WTC11 (cell line): ENCODE measurements at regions not wholly inside any gene's neighbourhood (a gene's known extent, or its start where the extent isn't known, plus 50 kb on each side); places are given as distances from the start of the nearest gene placed in this dataset.

Source experiments
- ATAC-seq: fragments of 200-7000 bp; cut with Tn5 transposase; 2 replicates; pipeline ENCODE4 v1.10.0; 2021; ENCODE audit warnings: mild to moderate bottlenecking, moderate library complexity
- CTCF ChIA-PET: fragments of 300-600 bp; sonication (Branson Sonifier 250); formaldehyde crosslinking; loops from one replicate; lab custom pipeline; 2021; ENCODE audit warnings: antibody characterized with exemption; lab: Charles Lee
- POLR2A ChIA-PET: fragments of 350-600 bp; sonication (Branson Sonifier 250); formaldehyde crosslinking; loops from one replicate; lab custom pipeline; 2021; ENCODE audit warnings: antibody characterized with exemption; lab: Charles Lee
- DNase-seq: peaks from one replicate; pipeline ENCODE4 v3.0.0; 2021; ENCODE audit warnings: low spot score
- H3K27ac Mint-ChIP-seq: 2 replicates; pipeline ENCODE4 v1.8.0; 2021; ENCODE audit warnings: mixed read lengths
- H3K27me3 Mint-ChIP-seq: 2 replicates; pipeline ENCODE4 v1.8.0; 2021; ENCODE audit warnings: low read depth, mild to moderate bottlenecking, moderate library complexity, mixed read lengths
- H3K36me3 Mint-ChIP-seq: 2 replicates; pipeline ENCODE4 v1.8.0; 2021; ENCODE audit warnings: mixed read lengths
- H3K4me1 Mint-ChIP-seq: 2 replicates; pipeline ENCODE4 v1.8.0; 2022; ENCODE audit warnings: mixed read lengths
- H3K4me3 Mint-ChIP-seq: 2 replicates; pipeline ENCODE4 v1.8.0; 2021; ENCODE audit warnings: mild to moderate bottlenecking, moderate library complexity, mixed read lengths
- H3K9me3 Mint-ChIP-seq: 2 replicates; pipeline ENCODE4 v1.8.0; 2021; ENCODE audit warnings: mixed read lengths
- AFF4 ChIP-seq: sonication (generic); formaldehyde crosslinking; IDR thresholded peaks from 2 replicates; pipeline ENCODE4 v1.8.1; 2023; ENCODE audit warnings: mild to moderate bottlenecking, missing genetic modification reagents, borderline replicate concordance
- CREB1 ChIP-seq: sonication (generic); formaldehyde crosslinking; IDR thresholded peaks from 2 replicates; pipeline ENCODE4 v1.8.0; 2023; ENCODE audit warnings: mild to moderate bottlenecking, missing genetic modification reagents
- CTCF ChIP-seq: fragments of 200-600 bp; IDR thresholded peaks from 2 replicates; pipeline ENCODE4 v1.8.0; 2022; ENCODE audit warnings: antibody characterized with exemption
- E2F4 ChIP-seq: sonication (generic); formaldehyde crosslinking; IDR thresholded peaks from 2 replicates; pipeline ENCODE4 v1.8.1; 2022; ENCODE audit warnings: low read depth, mild to moderate bottlenecking, moderate library complexity, missing genetic modification reagents, borderline replicate concordance
- ESRRA ChIP-seq: sonication (generic); formaldehyde crosslinking; IDR thresholded peaks from 2 replicates; pipeline ENCODE4 v1.8.1; 2022; ENCODE audit warnings: mild to moderate bottlenecking, missing genetic modification reagents, borderline replicate concordance
- HMGA2 ChIP-seq: fragments of 250-450 bp; sonication (Bioruptor Pico); IDR thresholded peaks from 2 replicates; pipeline ENCODE4 v1.4.0; 2021; ENCODE audit warnings: mild to moderate bottlenecking, moderate library complexity
- IRF2 ChIP-seq: sonication (generic); formaldehyde crosslinking; IDR thresholded peaks from 2 replicates; pipeline ENCODE4 v1.8.0; 2022; ENCODE audit warnings: low read depth, missing genetic modification reagents, borderline replicate concordance
- NR3C1 ChIP-seq: sonication (generic); formaldehyde crosslinking; conservative IDR thresholded peaks from 2 replicates; pipeline ENCODE4 v1.8.1; 2023; ENCODE audit warnings: low read depth, mild to moderate bottlenecking, missing genetic modification reagents
- RORB ChIP-seq: fragments of 250-450 bp; sonication (Bioruptor Pico); IDR thresholded peaks from 2 replicates; pipeline ENCODE4 v1.9.0; 2021; ENCODE audit warnings: mild to moderate bottlenecking
- TP53 ChIP-seq: sonication (generic); formaldehyde crosslinking; IDR thresholded peaks from 2 replicates; pipeline ENCODE4 v1.8.1; 2023; ENCODE audit warnings: mild to moderate bottlenecking, missing genetic modification reagents
- ZBTB43 ChIP-seq: sonication (generic); formaldehyde crosslinking; IDR thresholded peaks from 2 replicates; pipeline ENCODE4 v1.8.1; 2023; ENCODE audit warnings: mild to moderate bottlenecking, missing genetic modification reagents
- ZNF219 ChIP-seq: sonication (generic); formaldehyde crosslinking; IDR thresholded peaks from 2 replicates; pipeline ENCODE4 v1.8.0; 2023; ENCODE audit warnings: missing genetic modification reagents, mild to moderate bottlenecking, borderline replicate concordance
- ZNF263 ChIP-seq: sonication (generic); formaldehyde crosslinking; IDR thresholded peaks from 2 replicates; pipeline ENCODE4 v1.8.1; 2022; ENCODE audit warnings: low read depth, mild to moderate bottlenecking, moderate library complexity, missing genetic modification reagents
- ZNF396 ChIP-seq: fragments of 250-450 bp; sonication (Bioruptor Pico); IDR thresholded peaks from 2 replicates; pipeline ENCODE4 v1.8.0; 2021; ENCODE audit warnings: mild to moderate bottlenecking, moderate library complexity, borderline replicate concordance
- ZNF425 ChIP-seq: fragments of 250-450 bp; sonication (Bioruptor Pico); conservative IDR thresholded peaks from 2 replicates; pipeline ENCODE4 v1.9.0; 2021; ENCODE audit warnings: mild to moderate bottlenecking
- ZNF512 ChIP-seq: sonication (generic); formaldehyde crosslinking; IDR thresholded peaks from 2 replicates; pipeline ENCODE4 v1.8.1; 2022; ENCODE audit warnings: missing genetic modification reagents, borderline replicate concordance
- ZNF532 ChIP-seq: fragments of 250-450 bp; sonication (Bioruptor Pico); IDR thresholded peaks from 2 replicates; pipeline ENCODE4 v1.9.0; 2021; ENCODE audit warnings: mild to moderate bottlenecking, borderline replicate concordance

- CTCF ChIA-PET: no interaction called here
- peaks cover 14% of the 10 kb centered on the region for H3K36me3 Mint-ChIP-seq
- POLR2A ChIA-PET: no interaction called here
- no peak for TF ChIP-seq CTCF
- no peak for TF ChIP-seq ESRRA (CRISPR knock-in tag)
- no peak for TF ChIP-seq NR3C1 (CRISPR knock-in tag)
- no peak for TF ChIP-seq E2F4 (CRISPR knock-in tag)
- no peak for TF ChIP-seq CREB1 (CRISPR knock-in tag)
- no peak for TF ChIP-seq HMGA2 (CRISPR knock-in tag)
- TF ChIP-seq RORB (CRISPR knock-in tag): no peak
- no peak for TF ChIP-seq ZNF396 (CRISPR knock-in tag)
- TF ChIP-seq ZNF263 (CRISPR knock-in tag): no peak
- TF ChIP-seq, all 79 proteins: peak for 0
- no peak overlapping the region for H3K4me3 Mint-ChIP-seq
- no peak for DNase-seq
- ATAC-seq: no peak
- peaks cover 9% of the 10 kb centered on the region for H3K4me1 Mint-ChIP-seq
- H3K27me3 Mint-ChIP-seq: no peaks in the 10 kb centered on the region
- peaks cover 35% of the 10 kb centered on the region for H3K9me3 Mint-ChIP-seq
- H3K27ac Mint-ChIP-seq: no peak overlapping the region
These were observed 174.1 kb upstream of the SUCLG2 start for GRCh38 chr3:67828486-67829010.

GRCh38 chr3:67821135-67821534 is 166.7 kb upstream of the SUCLG2 start:
- DNase-seq (no peak), ATAC-seq (no peak)
- Mint-ChIP-seq H3K4me3 (no peak overlapping the region), H3K27ac (no peak overlapping the region), H3K36me3 (no peaks in the 10 kb centered on the region), H3K4me1 (peaks cover 6% of the 10 kb centered on the region), H3K27me3 (no peaks in the 10 kb centered on the region), H3K9me3 (no peaks in the 10 kb centered on the region)
- CTCF ChIA-PET: interaction anchor here (1.4 kb wide), 1 partner anchor 1072 kb away, joined by 3 read pairs; no protein-coding TSS in a partner anchor
- POLR2A ChIA-PET: no interaction called here
- no peak for TF ChIP-seq NR3C1 (CRISPR knock-in tag)
- TF ChIP-seq ZNF532 (CRISPR knock-in tag): no peak
- no peak for TF ChIP-seq ZNF219 (CRISPR knock-in tag)
- no peak for TF ChIP-seq ZBTB43 (CRISPR knock-in tag)
- TF ChIP-seq AFF4: no peak
- no peak for TF ChIP-seq ZNF425 (CRISPR knock-in tag)
- TF ChIP-seq TP53: no peak
- no peak for TF ChIP-seq IRF2 (CRISPR knock-in tag)
- no peak for TF ChIP-seq ZNF512 (CRISPR knock-in tag)
